Thoracic aorta (tissue), 2 donors: ENCODE measurements at regions not wholly inside any gene's neighbourhood (a gene's known extent, or its start where the extent isn't known, plus 50 kb on each side); places are given as distances from the start of the nearest gene placed in this dataset.

Experiments used
- ATAC-seq: fragments of 150-250 bp; one replicate; pipeline ENCODE4 v1.8.0; 2017; ENCODE audit warnings: low read depth; ENCODE audit not compliant: insufficient number of reproducible peaks, low FRiP score
- DNase-seq: peaks from one replicate; pipeline ENCODE4 v3.0.0-alpha.2; 2020; ENCODE audit warnings: low spot score
- H3K27ac ChIP-seq, 2 donors: fragments of 200-600 bp; sonication (generic); 1 replicate in 1 of 2; 2 replicates in 1 of 2; pipeline ENCODE4 v1.5.1; 2016; ENCODE audit warnings: mild to moderate bottlenecking in 2 of 2, moderate library complexity in 2 of 2
- H3K27me3 ChIP-seq: fragments of 200-600 bp; sonication (generic); replicated peaks from 2 replicates; pipeline ENCODE4 v1.6.0; 2016; ENCODE audit warnings: mild to moderate bottlenecking; ENCODE audit not compliant: insufficient read depth
- H3K36me3 ChIP-seq: fragments of 200-600 bp; sonication (generic); one replicate; pipeline ENCODE4 v1.5.1; 2016
- H3K4me1 ChIP-seq, 2 donors: fragments of 200-600 bp; sonication (generic); 1 replicate in 1 of 2; 2 replicates in 1 of 2; pipeline versions ENCODE4 v1.5.1 to v1.6.0; 2016; ENCODE audit warnings: low read depth in 2 of 2, mild to moderate bottlenecking in 1 of 2; ENCODE audit not compliant: control insufficient read depth in 1 of 2
- H3K4me3 ChIP-seq: fragments of 200-600 bp; sonication (generic); 2 replicates; pipeline ENCODE4 v1.5.1; 2016; ENCODE audit warnings: mild to moderate bottlenecking
- H3K9me3 ChIP-seq: fragments of 200-600 bp; sonication (generic); 2 replicates; pipeline ENCODE4 v1.5.1; 2016
- CTCF ChIP-seq: fragments of 200-600 bp; sonication (generic); IDR thresholded peaks from one replicate; pipeline ENCODE4 v1.5.1; 2019; ENCODE audit warnings: antibody characterized with exemption

GRCh38 chr15:47624503-47624902 is 92.8 kb upstream of the SEMA6D start:
- Histone ChIP-seq H3K4me3 (no peak overlapping the region), H3K9me3 (no peaks in the 10 kb centered on the region), H3K4me1 (no peaks in the 10 kb centered on the region), H3K27me3 (no peaks in the 10 kb centered on the region), H3K27ac (no peak overlapping the region), H3K36me3 (no peaks in the 10 kb centered on the region)
- no peak for TF ChIP-seq CTCF
- DNase-seq (no peak), ATAC-seq (no peak)

- Histone ChIP-seq H3K27ac (no peak overlapping the region), H3K4me1 (no peaks in the 10 kb centered on the region), H3K27me3 (no peaks in the 10 kb centered on the region), H3K4me3 (no peak overlapping the region), H3K9me3 (no peaks in the 10 kb centered on the region), H3K36me3 (no peaks in the 10 kb centered on the region)
- DNase-seq (no peak), ATAC-seq (no peak)
- no peak for TF ChIP-seq CTCF
These were observed 78.3 kb upstream of the SEMA6D start for GRCh38 chr15:47639042-47639441.

GRCh38 chr15:47640079-47640478 is 77.2 kb upstream of the SEMA6D start:
- Histone ChIP-seq H3K4me3 (no peak overlapping the region), H3K9me3 (no peaks in the 10 kb centered on the region), H3K27ac (no peak overlapping the region), H3K4me1 (no peaks in the 10 kb centered on the region), H3K27me3 (no peaks in the 10 kb centered on the region), H3K36me3 (no peaks in the 10 kb centered on the region)
- ATAC-seq (no peak), DNase-seq (no peak)
- no peak for TF ChIP-seq CTCF

GRCh38 chr15:47640901-47641300 is 76.4 kb upstream of the SEMA6D start:
- Histone ChIP-seq H3K4me1 (no peaks in the 10 kb centered on the region), H3K27me3 (no peaks in the 10 kb centered on the region), H3K9me3 (no peaks in the 10 kb centered on the region), H3K27ac (no peak overlapping the region), H3K4me3 (no peak overlapping the region), H3K36me3 (no peaks in the 10 kb centered on the region)
- no peak for ATAC-seq
- no peak for TF ChIP-seq CTCF
- no peak for DNase-seq

GRCh38 chr15:47644722-47645121 is 72.6 kb upstream of the SEMA6D start:
- no peaks in the 10 kb centered on the region for H3K4me1 ChIP-seq
- no peak for TF ChIP-seq CTCF
- no peaks in the 10 kb centered on the region for H3K36me3 ChIP-seq
- H3K27me3 ChIP-seq: no peaks in the 10 kb centered on the region
- no peak overlapping the region for H3K4me3 ChIP-seq
- ATAC-seq: no peak
- no peak for DNase-seq
- no peak overlapping the region for H3K27ac ChIP-seq
- H3K9me3 ChIP-seq: no peaks in the 10 kb centered on the region
